ENCODE measurements at regions not wholly inside any gene's neighbourhood (a gene's known extent, or its start where the extent isn't known, plus 50 kb on each side); places are given as distances from the start of the nearest gene placed in this dataset.

DNA sequence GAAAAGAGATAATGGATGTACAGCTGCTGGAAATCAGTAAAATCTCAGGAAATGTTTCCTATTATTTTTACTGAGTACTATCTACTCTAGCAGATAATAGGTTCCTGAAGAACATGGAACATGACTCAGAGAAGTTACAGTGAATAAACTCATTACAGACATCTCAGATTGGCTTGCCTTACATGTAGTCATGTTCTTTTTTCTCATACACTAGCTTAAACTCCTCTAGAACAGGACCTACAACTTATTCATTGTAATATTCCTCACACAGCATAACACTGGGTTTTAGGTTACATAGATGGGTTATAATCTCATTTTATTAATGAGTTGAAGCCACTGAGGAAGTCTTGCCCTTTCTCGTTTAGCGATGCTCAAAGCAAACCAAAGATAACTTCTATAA lies 86.9 kb upstream of the BMP2K start:
- DNase-seq (ENCODE audit: low read depth in 2 of 2) = no peak
- no peak overlapping the region for H3K4me3 ChIP-seq (replicated peaks in 1 of 4; ENCODE audit: control extremely low read depth in 1 of 4, insufficient read depth in 1 of 4, low read depth in 3 of 4, low read length in 4 of 4)
- TF ChIP-seq EZH2 (IDR thresholded peaks at IDR 0.05; ENCODE audit: low read length, missing control alignments) = no peak
- TF ChIP-seq, protein P1, sequence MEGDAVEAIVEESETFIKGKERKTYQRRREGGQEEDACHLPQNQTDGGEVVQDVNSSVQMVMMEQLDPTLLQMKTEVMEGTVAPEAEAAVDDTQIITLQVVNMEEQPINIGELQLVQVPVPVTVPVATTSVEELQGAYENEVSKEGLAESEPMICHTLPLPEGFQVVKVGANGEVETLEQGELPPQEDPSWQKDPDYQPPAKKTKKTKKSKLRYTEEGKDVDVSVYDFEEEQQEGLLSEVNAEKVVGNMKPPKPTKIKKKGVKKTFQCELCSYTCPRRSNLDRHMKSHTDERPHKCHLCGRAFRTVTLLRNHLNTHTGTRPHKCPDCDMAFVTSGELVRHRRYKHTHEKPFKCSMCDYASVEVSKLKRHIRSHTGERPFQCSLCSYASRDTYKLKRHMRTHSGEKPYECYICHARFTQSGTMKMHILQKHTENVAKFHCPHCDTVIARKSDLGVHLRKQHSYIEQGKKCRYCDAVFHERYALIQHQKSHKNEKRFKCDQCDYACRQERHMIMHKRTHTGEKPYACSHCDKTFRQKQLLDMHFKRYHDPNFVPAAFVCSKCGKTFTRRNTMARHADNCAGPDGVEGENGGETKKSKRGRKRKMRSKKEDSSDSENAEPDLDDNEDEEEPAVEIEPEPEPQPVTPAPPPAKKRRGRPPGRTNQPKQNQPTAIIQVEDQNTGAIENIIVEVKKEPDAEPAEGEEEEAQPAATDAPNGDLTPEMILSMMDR (conservative IDR thresholded peaks at IDR 0.05 in 1 of 2, IDR thresholded peaks at IDR 0.05 in 1 of 2; ENCODE audit: low read depth in 1 of 2, low read length in 2 of 2) = no peak
- H3K27ac ChIP-seq (ENCODE audit: insufficient read depth, low read length) = no peak overlapping the region
- H2AFZ ChIP-seq (ENCODE audit: low read length) = no peak overlapping the region
- no peaks in the 10 kb centered on the region for H3K9me3 ChIP-seq (ENCODE audit: control insufficient read depth, insufficient read depth, low read depth, low read length)
- H4K20me1 ChIP-seq (ENCODE audit: control insufficient read depth, extremely low read depth, insufficient read depth, low read length) = no peaks in the 10 kb centered on the region
- no peaks in the 10 kb centered on the region for H3K79me2 ChIP-seq (ENCODE audit: control insufficient read depth, insufficient read depth, low read length)
- H3K4me1 ChIP-seq (ENCODE audit: control insufficient read depth, extremely low read depth, insufficient read depth, low read length) = peaks cover 2% of the 10 kb centered on the region
- no peaks in the 10 kb centered on the region for H3K27me3 ChIP-seq (ENCODE audit: control insufficient read depth, insufficient read depth, low read length)
- H3K4me2 ChIP-seq (ENCODE audit: extremely low read depth, insufficient read depth, low read length) = no peak overlapping the region
- H3K36me3 ChIP-seq (ENCODE audit: control insufficient read depth, insufficient read depth, low read length) = no peaks in the 10 kb centered on the region
- H3K9ac ChIP-seq (ENCODE audit: insufficient read depth, low read length) = no peak overlapping the region

DNA sequence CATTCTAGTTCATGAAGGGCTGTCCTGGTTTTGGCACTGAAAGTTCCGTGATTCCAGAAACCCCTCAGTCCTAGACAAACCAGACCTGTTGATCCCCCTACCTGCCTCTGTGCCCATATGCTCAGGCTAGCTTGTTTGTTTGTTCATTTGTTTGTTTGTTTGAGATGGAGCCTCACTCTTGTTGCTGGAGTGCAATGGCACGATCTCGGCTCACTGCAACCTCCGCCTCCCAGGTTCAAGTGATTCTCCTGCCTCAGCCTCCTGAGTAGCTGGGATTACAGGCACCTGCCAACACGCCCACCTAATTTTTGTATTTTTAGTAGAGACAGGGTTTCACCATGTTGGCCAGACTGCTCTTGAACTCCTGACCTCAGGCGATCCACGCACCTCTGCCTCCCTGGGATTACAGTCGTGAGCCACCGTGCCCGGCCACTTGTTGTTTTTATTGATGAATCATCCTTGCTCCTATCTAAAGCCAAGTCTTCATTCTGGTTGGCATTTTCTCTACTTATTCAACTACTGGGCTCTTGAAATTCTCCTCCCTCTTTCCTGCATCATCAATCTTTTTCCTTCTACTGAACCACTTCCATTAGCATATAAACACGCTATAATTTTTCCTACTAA lies 86.3 kb upstream of the BMP2K start:
- Histone ChIP-seq H3K27ac (ENCODE audit: insufficient read depth, low read length) (no peak overlapping the region), H3K4me3 (replicated peaks in 1 of 4; ENCODE audit: control extremely low read depth in 1 of 4, insufficient read depth in 1 of 4, low read depth in 3 of 4, low read length in 4 of 4) (no peak overlapping the region), H3K4me1 (ENCODE audit: control insufficient read depth, extremely low read depth, insufficient read depth, low read length) (peaks cover 2% of the 10 kb centered on the region), H2AFZ (ENCODE audit: low read length) (no peak overlapping the region), H3K36me3 (ENCODE audit: control insufficient read depth, insufficient read depth, low read length) (no peaks in the 10 kb centered on the region), H3K9ac (ENCODE audit: insufficient read depth, low read length) (no peak overlapping the region), H3K9me3 (ENCODE audit: control insufficient read depth, insufficient read depth, low read depth, low read length) (no peaks in the 10 kb centered on the region), H3K79me2 (ENCODE audit: control insufficient read depth, insufficient read depth, low read length) (no peaks in the 10 kb centered on the region), H4K20me1 (ENCODE audit: control insufficient read depth, extremely low read depth, insufficient read depth, low read length) (no peaks in the 10 kb centered on the region), H3K27me3 (ENCODE audit: control insufficient read depth, insufficient read depth, low read length) (no peaks in the 10 kb centered on the region), H3K4me2 (ENCODE audit: extremely low read depth, insufficient read depth, low read length) (no peak overlapping the region)
- no peak for TF ChIP-seq EZH2 (IDR thresholded peaks at IDR 0.05; ENCODE audit: low read length, missing control alignments)
- TF ChIP-seq, protein P1 (conservative IDR thresholded peaks at IDR 0.05 in 1 of 2, IDR thresholded peaks at IDR 0.05 in 1 of 2; ENCODE audit: low read depth in 1 of 2, low read length in 2 of 2) = no peak
- peak in 1 of 2 donors; percentile 25 for DNase-seq (ENCODE audit: low read depth in 2 of 2)

DNA sequence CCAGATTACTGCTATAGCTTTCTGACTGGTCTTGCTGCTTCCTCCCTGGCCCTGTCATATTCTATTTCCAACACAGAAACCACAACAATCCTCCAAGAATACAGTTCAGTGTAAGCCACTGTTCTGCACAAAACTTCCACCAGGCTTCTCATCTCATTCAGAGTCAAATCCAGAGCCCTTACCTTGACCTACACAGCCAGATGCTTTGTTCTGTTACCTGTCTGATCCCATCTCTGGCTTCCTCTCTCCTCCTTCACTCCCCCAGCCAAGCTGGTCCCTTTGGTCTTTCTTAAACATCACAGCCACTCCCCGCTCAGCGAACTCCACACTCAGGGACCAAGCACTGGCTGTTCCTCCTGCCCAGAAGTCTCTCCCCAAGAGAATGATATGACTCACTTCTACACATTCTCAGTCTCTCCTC lies 84.8 kb upstream of the BMP2K start:
- no peak overlapping the region for H2AFZ ChIP-seq (ENCODE audit: low read length)
- TF ChIP-seq EZH2 (IDR thresholded peaks at IDR 0.05; ENCODE audit: low read length, missing control alignments) = no peak
- TF ChIP-seq, protein P1 (conservative IDR thresholded peaks at IDR 0.05 in 1 of 2, IDR thresholded peaks at IDR 0.05 in 1 of 2; ENCODE audit: low read depth in 1 of 2, low read length in 2 of 2) = no peak
- no peaks in the 10 kb centered on the region for H3K27me3 ChIP-seq (ENCODE audit: control insufficient read depth, insufficient read depth, low read length)
- H3K9me3 ChIP-seq (ENCODE audit: control insufficient read depth, insufficient read depth, low read depth, low read length) = no peaks in the 10 kb centered on the region
- H3K79me2 ChIP-seq (ENCODE audit: control insufficient read depth, insufficient read depth, low read length) = no peaks in the 10 kb centered on the region
- H4K20me1 ChIP-seq (ENCODE audit: control insufficient read depth, extremely low read depth, insufficient read depth, low read length) = no peaks in the 10 kb centered on the region
- no peak overlapping the region for H3K9ac ChIP-seq (ENCODE audit: insufficient read depth, low read length)
- no peak overlapping the region for H3K27ac ChIP-seq (ENCODE audit: insufficient read depth, low read length)
- no peak overlapping the region for H3K4me2 ChIP-seq (ENCODE audit: extremely low read depth, insufficient read depth, low read length)
- no peaks in the 10 kb centered on the region for H3K36me3 ChIP-seq (ENCODE audit: control insufficient read depth, insufficient read depth, low read length)
- no peak overlapping the region for H3K4me3 ChIP-seq (replicated peaks in 1 of 4; ENCODE audit: control extremely low read depth in 1 of 4, insufficient read depth in 1 of 4, low read depth in 3 of 4, low read length in 4 of 4)
- peaks cover 2% of the 10 kb centered on the region for H3K4me1 ChIP-seq (ENCODE audit: control insufficient read depth, extremely low read depth, insufficient read depth, low read length)
- no peak for DNase-seq (ENCODE audit: low read depth in 2 of 2)

Data from fibroblast of lung (primary cell).